ENCODE measurements at regions not wholly inside any gene's neighbourhood (a gene's known extent, or its start where the extent isn't known, plus 50 kb on each side); places are given as distances from the start of the nearest gene placed in this dataset.

DNA sequence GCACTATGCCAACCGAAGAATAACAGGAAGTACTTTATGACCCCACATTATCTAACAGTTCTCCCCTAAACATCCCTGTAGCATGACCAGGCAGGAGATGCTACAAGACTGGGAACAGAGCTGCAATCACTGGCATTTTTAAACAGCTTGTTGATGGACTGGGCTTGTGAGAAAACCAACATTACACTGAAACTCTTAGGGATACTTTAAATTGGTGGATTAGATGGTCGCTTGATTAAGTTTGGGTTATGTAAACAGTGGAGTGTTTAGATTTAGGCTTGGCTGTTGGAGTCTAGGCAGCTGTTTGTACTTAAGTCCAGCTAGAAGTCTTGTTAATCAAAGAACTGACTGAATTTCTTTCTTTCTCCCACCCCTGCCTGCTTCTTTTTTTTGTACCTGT is 234.1 kb upstream of the BMP2 start (continued):
- TF ChIP-seq CHD7 (IDR thresholded peaks at IDR 0.05; ENCODE audit: insufficient replicate concordance, low read length), result no peak
- no peak for TF ChIP-seq CBX5 (IDR thresholded peaks at IDR 0.05; ENCODE audit: low read depth, low read length)
- TF ChIP-seq ZNF274 (IDR thresholded peaks at IDR 0.05; ENCODE audit: borderline replicate concordance, extremely low read depth, low read length), result no peak
- TF ChIP-seq CREB1 (IDR thresholded peaks at IDR 0.05), result no peak
- no peak for TF ChIP-seq USF2 (IDR thresholded peaks at IDR 0.05; ENCODE audit: low read length)
- TF ChIP-seq TAF1 (IDR thresholded peaks at IDR 0.05; ENCODE audit: low read depth, low read length), result no peak
- no peak for TF ChIP-seq TEAD4 (IDR thresholded peaks at IDR 0.05; ENCODE audit: low read depth, low read length)
- TF ChIP-seq HDAC6 (IDR thresholded peaks at IDR 0.05; ENCODE audit: low read depth, low read length), result no peak
- no peak for TF ChIP-seq ASH2L (IDR thresholded peaks at IDR 0.05; ENCODE audit: low read length)
- no peak for TF ChIP-seq SP4 (IDR thresholded peaks at IDR 0.05; ENCODE audit: low read length)
- no peak for TF ChIP-seq POLR2A (IDR thresholded peaks at IDR 0.05; ENCODE audit: control extremely low read depth in 1 of 2, low read depth in 2 of 2, low read length in 2 of 2)
